Skin of body (tissue), 1 donor: ENCODE measurements at regions not wholly inside any gene's neighbourhood (a gene's known extent, or its start where the extent isn't known, plus 50 kb on each side); places are given as distances from the start of the nearest gene placed in this dataset.
"Not testable (repeated sequence)": the region's sequence is repeated elsewhere in the genome, so short reads cannot be mapped to it uniquely, and the experiment has no call there.

Source experiments
- DNase-seq: peaks from one replicate; lab custom pipeline; 2025; lab: John Stamatoyannopoulos, UW

DNA sequence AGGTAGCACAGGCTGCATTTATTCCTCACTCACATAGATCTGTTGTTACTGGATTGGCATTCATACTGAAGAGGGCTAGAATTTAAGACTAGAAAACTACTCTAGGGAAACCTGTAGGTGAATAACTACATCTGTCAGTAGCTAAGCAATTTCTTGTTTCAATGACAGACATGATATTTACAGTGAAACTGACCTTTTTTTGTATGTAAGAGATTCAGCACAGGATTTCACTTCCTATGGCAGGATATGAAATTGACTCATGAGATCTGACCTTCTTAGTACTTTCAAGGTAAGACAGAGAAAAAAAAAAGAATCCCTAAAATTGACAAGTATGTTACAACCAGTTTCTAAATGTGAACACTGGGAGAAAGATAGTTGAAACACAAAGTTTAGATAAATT, 189.8 kb upstream of the SLC16A7 start:
- DNase-seq, result no peak

GRCh38 chr12:59404109-59404650, 191.6 kb upstream of the SLC16A7 start:
- no peak for DNase-seq

DNA sequence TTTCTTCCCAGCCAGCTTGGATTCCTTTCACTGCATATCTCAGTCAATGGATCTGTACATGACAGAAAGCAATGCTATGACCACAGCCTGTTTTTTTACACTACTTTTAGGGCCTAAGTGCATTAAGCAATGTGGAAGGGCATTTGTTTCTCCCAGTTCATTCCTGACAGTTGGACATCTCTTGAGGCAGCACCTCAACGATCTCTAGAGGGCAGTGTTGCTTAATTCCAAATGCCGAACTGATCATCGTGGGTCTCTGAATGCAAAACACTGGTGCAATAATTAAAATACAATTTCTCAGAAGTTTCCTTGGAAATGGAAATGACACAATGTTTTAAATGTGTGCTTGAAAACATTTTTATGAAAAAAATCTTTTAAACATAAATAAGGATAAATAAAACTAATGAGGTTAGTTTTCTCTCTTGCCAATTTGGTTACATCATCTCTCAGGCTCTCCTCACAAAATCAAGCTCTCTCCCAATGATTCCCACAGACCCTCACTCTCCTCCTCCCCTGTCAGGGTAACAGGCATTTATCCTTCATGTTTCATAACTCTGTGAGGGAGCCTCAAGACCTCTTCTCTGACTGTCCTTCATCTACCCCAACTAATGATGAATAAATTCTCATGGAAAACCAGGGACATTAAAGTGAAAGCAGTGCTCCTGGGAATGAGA, 192.4 kb upstream of the SLC16A7 start:
- peak; percentile 87 for DNase-seq

- no peak for DNase-seq
Observed at GRCh38 chr12:59401862-59402261, 194.0 kb upstream of the SLC16A7 start.

DNA sequence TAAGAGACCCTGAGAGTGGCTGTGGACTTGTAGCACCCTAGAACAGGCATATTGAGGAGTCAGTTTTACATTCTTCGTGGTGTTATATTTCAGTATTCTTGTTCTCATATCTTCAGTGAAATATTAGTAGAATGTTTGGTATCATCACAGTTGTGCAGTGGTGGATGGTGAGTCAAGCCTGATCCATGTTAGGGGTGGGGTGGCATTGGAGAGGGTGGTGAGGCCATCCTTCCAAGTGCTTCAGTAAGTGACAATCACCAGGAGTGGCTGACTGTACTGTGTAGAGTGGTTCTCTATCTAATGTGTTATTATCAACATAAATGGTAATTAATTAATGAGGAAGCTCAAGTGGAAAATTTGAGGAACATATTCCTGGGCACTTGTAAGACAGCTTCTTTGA, 197.7 kb upstream of the SLC16A7 start:
- DNase-seq, result no peak

DNA sequence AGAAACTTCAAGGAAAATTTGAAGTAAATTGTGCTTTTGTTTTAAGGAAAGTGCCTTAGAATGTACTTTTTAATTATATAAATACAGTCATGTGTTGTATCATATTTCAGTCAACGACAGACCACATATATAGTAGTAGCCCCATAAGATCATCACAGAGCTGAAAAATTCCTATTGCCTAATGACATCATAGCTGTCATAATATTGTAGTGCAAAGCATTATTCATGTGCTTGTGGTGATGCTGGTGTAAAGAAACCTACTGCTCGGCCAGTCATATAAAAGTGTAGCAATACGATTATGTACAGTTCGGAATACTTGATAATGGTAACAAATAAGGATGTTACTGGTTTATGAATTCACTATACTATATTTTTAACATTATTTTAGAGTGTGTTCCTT, 198.9 kb upstream of the SLC16A7 start:
- no peak for DNase-seq

DNA sequence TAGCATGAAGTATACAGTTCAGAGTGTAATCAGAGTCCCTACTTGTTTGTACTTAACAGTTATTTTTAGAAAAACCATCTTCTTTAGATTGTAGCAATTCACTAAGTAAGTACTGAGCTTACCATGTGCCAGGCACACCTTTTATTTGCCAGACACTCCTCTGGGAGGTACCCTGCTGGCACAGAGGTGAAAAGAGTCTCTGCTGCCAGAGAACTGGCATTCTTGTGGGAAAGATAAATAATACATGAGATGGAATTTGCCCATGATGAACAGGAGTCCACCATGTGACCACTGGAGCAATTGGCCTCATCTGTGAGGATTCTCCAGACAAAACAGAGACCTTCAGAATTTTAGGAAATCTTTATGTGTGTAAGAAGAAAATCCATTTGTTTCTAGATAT, 199.3 kb upstream of the SLC16A7 start:
- no peak for DNase-seq

DNA sequence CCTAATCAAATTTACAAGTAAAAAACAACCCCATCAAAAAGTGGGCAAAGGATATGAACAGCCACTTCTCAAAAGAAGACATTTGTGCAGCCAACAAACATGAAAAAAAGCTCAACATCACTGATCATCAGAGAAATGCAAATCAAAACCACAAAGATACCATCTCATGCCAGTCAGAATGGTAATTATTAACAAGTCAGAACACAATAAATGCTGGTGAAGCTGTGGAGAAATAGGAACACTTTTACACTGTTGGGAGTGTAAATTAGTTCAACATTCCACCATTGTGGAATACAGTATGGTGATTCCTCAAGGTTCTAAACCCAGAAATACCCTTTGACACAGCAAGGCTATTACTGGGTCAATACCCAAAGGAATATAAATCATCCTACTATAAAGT, 200.5 kb upstream of the SLC16A7 start:
- not testable (repeated sequence) for DNase-seq

DNA sequence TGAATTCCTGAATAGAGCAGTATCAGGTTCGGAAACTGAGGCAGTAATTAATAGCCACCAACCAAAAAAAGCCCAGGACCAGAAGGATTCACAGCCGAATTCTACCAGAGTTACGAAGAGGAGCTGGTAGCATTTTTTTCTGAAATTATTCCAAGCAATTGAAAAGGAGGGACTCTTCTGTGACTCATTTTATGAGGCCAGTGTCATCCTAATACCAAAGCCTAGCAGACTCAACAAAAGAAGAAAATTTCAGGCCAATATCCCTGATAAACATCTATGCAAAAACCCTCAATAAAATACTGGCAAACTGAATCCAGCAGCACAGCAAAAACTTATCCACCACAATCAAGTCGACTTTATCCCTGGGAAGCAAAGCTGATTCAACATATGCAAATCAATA, 202.3 kb upstream of the SLC16A7 start:
- DNase-seq, result no peak

DNA sequence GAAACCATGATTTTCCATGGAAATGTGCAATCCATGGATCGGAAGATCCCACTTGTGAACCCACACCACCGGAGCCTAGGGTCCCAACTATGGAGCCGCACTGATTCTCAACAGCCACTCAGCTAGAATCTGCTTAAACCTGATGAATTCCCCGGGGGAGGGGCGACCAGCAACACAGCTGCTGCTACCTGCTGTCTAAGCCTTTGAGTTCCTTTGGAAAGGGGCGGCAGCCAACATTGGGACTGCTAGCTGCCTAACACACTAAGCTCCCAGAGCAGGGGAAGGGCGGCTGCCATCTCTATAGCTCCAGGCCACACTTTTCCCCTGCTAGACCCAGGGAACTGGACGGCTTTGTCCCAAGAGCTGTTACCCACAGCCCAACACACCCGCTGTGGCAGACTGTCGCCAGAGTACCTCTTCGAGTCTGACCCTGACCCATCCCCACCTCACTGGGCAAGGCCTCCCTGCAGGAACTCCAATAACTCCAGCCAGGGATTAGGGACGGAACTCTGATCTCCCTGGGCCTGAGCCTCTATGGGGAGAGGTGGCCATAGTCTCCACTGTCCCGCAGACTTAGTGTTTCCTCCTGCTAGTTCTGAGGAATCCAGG, 205.8 kb upstream of the SLC16A7 start:
- DNase-seq, result no peak

GRCh38 chr12:59388694-59389093, 207.1 kb upstream of the SLC16A7 start:
- DNase-seq, result no peak

GRCh38 chr12:59388176-59388575, 207.7 kb upstream of the SLC16A7 start:
- DNase-seq, result no peak

GRCh38 chr12:59386236-59386635, 209.6 kb upstream of the SLC16A7 start:
- peak; percentile 80 for DNase-seq

DNA sequence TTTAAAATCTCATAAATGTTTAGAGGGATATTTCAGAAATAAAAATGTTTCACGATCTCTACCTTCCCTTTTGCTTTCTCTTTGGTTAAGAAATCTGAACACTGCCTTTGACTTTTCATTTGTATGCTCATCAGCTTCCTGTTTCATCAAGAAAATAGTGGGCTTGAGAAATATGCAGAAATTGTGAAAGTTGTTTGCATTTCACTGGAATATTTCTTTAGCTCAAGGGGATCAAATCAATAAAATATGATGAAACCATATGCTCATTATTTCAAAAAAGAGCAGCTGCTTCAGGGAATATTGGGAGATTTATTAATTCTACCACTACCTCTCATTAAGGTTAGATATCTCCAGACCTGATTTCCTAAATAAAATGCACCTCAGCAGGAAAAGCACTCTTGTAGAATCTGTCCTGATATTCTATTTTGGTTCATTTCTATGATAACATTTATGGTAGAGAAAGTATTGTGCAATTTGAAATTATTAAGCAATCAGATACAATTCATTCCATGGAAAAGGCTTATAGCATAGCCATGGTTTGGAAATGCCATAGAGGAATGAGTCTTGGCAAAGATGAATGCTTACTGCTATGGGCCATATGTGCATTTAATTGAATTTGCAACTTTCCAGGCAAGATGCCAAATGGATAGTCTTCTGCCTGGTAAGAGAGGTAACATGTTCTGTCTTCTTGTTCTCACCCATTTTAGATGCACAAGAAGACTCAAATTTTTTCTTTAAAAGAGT, 212.6 kb upstream of the SLC16A7 start:
- peak; percentile 65 for DNase-seq

- peak; percentile 41 for DNase-seq
Observed at GRCh38 chr12:59382282-59383078, 213.3 kb upstream of the SLC16A7 start.

DNA sequence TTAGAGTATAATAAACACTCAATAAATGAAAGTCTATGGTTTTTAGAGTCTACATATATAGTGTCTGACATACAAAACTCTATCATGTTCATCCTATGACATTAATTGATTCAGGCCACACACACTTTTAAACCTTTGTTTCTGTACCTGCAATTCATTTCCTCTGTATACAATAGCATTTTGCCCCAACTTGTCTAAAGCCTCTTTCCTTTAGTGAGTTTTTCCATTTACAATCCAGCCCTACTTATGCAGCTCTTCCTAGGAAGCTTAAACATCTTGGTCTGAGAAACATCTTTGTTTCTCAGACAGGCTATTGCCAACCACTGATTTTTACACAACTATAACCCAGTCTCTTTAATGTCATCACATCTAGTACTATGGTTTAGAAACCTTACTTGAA, 214.7 kb upstream of the SLC16A7 start:
- no peak for DNase-seq

- no peak for DNase-seq
Observed at GRCh38 chr12:59375633-59376032, 220.2 kb upstream of the SLC16A7 start.

- no peak for DNase-seq
Observed at GRCh38 chr12:59374783-59375182, 221.0 kb upstream of the SLC16A7 start.

DNA sequence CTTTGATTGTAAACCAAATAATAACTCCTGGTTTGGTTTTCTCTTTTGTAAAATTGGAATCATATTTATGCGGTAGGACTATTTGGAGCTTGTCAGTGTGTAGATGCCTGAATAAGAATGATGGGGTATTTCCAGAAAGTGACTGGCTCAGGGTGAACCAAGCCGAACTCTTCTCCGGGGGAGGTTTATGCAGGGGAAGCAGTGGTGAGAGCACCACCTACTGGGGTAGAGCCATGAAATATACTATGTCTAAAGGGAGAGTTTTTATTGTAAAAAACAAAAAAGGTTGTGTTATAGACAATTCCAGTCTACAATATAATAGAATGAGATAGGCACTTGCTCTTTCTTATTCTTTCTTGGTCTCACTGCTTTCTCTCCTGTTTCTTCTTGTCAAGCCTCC, 222.9 kb upstream of the SLC16A7 start:
- DNase-seq, result no peak

- no peak for DNase-seq
Observed at GRCh38 chr12:59370933-59371332, 224.9 kb upstream of the SLC16A7 start.

GRCh38 chr12:59365133-59365532, 230.7 kb upstream of the SLC16A7 start:
- no peak for DNase-seq

DNA sequence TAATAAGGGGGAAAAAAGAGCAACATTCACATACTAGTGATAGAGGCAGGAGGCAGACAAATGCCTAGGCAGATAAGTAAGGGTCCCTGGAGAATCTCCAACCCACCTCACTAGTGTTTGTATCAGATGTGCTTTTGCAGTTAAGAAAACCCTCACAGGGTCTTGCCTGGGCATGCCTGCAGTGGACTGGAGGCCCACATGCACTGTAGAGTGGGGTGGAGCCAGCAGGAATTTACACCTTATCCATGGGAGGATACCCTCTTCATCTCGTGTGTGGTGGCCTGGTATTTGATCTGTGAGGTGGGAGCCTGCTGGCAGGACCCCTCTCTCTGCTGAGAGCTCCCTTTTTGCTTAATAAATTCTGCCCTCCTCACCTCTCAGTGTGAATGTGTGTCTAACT, 238.0 kb upstream of the SLC16A7 start:
- no peak for DNase-seq
